Medulla oblongata (tissue), 1 donor: ENCODE measurements at regions not wholly inside any gene's neighbourhood (a gene's known extent, or its start where the extent isn't known, plus 50 kb on each side); places are given as distances from the start of the nearest gene placed in this dataset.
"Not testable (repeated sequence)": the region's sequence is repeated elsewhere in the genome, so short reads cannot be mapped to it uniquely, and the experiment has no call there.

Experiments
- DNase-seq: peaks from one replicate; pipeline ENCODE4 v3.0.0-alpha.2; 2015; ENCODE audit errors: extremely low spot score

DNA sequence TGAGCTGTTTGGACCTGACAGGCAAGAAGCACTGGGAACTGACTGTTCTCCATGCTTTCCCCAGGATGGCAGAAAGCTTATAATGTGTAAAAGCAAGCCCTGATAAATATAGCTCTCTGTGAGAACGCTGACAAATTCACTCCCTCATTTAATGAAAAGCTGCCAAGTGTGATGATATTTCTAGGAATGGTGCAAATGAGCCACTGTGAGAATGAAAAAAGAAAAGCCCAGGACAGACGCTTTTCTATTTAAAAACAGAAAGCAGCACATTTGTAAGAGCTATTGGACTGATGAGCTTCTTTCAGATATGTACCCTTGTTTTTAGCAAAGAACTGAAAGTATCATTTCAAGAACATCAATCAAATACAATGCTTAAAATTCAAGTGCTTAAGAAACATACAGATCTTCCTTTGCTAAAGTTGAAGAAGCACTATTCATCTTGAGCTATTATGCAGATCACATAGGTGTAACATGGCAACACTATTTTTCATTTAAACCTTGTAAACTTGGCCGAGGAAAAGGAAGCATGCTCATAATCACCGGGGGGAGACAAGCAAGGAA is 842.6 kb upstream of the ACO1 start:
- DNase-seq: peak; percentile 14

DNA sequence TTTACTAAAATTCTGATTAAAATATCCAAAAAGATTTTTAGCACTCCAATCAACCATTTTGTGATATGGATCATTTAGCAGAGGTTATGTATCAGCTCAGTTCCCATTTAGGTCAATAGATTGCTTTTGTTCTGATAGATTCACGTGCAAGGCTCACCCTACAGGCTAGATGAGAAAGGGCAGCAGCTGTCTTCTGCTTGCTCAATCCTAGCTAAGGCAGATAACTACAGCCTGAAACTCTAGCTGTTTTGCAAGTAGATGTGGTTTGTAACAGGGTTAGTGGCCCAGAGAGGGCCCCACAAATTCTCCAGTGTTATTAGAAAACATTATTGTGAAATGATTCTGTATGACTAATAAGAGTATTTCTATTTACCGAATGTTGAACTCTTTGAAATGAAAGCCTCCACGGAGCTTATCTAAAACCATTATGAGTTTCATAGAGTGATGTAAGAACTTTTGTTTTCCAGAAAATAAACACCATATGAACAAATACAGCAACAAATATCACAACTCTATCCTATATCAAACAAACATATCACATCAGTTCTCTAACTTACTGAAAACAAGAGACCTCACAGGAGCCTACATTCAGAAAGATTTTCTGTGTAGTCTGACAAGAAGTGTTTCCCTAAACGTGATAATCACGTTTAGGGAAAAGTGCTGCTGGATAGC is 841.9 kb upstream of the ACO1 start:
- DNase-seq: peak; percentile 10

DNA sequence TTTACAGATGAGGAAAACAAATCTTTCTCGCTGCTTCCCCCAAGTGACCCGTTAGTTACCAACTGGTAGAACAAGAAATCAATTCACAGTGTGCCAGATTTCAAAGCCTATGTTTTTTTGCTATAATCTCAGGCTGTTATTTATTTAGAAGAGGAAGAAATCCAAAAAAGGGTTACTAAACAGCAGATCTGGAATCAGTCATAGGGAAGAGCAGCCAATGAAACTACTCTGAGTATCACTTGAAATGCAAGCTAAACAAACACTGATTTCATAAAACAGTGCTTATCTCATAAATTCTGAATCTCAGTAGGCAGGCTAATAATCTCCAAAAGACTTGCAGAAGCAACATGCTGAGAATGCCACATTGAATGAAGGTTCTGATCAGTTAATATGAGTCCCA is 829.5 kb upstream of the ACO1 start:
- DNase-seq: no peak

DNA sequence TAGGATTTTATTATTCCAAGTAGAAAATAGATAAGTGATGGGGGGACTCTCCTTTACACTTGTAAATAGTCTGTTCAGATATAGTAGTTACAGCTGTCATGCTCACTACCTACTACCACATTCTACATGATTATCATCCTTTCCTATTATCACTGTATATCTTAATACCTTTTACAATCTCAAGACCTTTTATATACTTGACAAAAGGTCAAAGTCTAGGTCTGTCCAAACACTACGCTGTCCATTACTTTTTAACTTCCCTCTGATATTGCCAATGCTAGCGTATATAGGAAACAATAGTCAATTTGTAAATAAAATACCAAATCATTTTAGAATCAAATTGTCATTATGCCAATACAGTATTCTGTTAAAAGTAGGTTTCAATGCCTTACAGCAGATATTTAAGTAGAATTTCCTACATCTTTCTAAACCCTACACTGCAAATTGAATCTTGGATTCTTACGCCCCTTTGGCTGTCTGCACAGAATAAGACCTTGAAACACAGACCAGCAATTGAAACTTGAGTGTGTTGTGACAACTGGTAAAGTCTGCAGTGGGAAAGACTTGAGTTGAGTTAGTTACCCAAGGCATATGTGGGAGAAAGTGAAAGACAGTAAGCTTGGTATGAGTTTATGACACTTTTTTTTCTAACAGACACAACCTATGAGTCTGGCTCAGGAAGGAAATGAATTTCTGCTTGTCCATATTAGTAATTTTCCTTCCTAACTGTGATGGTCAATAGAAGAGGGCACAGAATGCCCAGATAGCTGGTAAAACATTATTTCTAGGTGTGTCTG is 827.6 kb upstream of the ACO1 start:
- DNase-seq: no peak

DNA sequence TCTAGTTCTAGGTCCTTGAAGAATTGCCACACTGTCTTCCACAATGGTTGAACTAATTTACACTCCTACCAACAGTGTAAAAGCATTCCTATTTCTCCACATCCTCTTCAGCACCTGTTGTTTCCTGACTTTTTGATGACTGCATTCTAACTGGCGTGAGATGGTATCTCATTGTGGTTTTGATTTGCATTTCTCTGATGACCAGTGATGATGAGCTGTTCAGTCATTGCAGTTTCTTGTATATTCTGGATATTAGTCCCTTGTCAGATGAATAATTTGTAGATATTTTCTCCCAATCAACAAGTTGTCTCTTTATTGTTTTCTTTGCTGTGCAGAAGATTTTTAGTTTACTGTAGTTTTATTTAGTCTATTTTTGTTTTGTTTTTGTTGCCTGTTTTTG is 812.3 kb upstream of the ACO1 start:
- not testable (repeated sequence) for DNase-seq

DNA sequence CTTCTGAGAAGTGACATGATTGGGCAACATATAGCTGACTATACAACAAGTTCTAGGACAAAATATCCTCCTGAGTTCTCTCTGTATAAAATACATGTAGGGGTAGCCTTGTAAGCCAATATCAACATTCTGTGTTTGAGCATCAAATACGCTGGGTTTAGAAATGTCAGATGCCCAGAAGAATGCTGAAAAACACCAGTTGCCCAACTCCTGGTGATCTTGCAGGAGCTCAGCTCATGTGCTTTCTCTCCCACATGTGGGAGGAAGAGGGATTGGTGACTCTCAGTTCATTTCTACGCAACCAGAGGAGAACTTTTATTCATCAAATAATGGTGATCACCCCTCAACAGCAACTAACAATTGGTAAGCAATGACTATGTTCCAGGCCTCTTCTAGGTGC is 810.9 kb upstream of the ACO1 start:
- no peak for DNase-seq

DNA sequence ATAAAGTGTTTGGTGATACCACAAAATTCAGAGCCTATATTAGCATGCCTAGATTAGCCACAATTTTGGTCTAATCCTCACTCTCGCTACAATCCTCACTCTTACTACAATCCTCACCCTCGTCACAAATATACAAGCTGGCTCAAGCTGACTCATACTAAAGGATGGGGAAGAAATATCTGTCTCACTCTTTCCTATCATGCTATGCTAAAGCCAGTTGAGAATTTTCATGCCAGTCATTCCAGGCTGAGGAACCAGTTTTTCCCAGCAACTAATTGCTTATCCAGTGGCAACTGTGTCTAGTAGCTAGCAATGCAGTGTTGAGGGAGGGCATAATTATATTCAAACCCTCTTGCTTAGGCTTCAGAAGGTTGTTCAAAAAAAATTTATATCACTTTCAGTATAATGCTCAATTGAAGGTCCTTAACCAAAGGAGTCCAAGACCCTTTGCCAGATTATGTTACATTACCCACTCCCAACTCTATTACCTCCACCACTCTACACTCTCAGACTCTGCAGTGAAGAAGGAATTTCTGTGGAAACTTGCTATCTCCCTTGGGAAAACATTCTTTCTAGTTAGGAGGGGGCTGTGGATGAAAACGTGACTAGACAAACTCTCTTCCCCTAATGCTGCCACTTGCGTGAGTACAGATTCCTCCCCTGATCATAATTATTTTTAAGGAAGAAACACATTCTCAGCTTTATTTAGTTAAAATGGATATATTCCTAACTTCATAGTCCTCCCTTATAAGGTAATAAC is 810.3 kb upstream of the ACO1 start:
- no peak for DNase-seq

DNA sequence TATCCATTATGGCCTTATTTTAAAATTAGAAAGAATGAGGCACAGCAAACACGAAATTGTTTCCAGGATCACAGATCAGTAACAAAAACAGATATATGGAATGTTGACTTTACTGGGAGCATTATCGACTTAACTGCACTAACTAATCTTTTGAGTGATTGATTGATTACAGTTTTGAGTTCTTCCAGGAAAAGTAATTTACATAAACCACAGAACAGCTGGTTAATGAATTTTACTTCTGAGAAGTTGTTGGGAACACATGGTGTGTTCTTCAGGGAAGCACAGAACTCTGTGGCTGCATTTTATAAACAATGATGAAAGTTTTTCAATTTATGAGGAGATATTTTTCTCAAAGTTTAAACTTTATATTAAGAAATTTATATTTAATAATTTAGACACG is 802.4 kb upstream of the ACO1 start:
- DNase-seq: no peak

DNA sequence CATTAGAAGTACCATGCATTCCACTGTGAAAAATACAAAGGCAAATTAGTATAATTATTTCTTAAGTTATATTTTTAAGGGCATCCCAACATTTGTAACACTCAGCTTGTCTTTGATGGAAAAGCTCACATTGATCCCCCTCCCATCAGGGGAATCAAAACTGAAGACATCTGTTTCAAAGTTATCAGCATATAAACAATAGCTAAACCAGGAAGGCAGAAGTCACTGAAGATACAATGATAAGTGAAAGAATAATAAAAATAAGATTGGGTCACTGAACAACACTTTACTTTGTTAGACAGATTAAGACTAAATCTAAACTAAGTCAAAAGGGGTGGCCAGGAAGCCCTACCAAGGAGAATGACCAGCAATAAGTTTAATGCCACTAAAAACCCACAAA is 801.9 kb upstream of the ACO1 start:
- DNase-seq: no peak

DNA sequence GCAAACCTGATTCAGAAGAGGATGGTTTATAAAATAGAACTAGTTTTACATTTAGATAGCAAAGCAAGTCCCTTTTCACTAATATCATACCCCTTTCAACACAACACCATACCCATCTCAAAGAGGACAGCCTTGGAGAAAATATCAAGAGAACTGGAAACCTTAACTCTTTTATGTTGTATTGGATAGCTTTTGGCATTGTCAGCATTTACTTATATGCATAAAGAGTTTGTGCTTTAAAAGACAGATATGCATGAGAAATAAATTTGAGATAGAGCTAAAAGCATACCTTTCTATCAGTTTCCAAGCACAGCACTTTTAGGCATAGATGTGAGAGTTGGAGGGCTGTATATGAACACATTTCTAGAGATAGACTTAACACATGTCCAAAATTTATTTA is 799.3 kb upstream of the ACO1 start:
- no peak for DNase-seq

DNA sequence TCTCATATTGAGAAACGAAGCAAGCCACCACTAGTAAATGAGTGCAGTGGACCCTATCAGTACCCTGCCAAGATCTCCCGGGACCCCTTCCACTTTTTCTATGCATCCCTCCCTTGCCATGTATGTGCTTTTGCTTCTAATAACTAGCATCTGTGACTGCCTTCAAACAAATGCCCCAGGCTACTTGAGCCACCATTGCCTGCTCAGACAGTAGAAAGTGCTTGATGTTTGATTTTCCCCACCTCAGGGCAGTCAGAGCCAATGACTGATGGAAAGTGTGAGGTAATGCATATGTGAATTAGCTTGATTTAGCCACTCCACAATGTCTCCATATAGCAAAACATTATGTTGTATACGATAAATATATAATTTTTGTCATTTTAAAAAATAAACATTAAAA is 797.3 kb upstream of the ACO1 start:
- DNase-seq: no peak

DNA sequence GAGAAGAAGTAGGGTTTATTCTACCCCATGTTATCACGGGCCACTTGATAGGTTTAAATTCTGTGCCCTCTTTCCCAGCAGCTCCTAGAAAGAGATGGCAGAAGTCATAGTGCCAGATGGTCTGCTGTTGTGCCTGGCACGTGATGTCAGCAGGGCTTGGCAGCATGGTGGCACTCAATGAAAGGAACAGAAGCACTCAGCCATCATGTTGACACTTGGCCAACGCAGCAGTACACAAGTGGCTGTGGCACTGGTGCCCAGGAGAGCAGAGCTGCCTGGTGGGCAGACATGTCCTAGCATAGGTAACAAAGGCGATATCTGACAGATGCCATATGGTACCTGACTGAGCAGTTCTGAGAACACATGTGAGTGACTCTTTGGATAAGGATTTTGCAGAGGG is 796.4 kb upstream of the ACO1 start:
- no peak for DNase-seq

DNA sequence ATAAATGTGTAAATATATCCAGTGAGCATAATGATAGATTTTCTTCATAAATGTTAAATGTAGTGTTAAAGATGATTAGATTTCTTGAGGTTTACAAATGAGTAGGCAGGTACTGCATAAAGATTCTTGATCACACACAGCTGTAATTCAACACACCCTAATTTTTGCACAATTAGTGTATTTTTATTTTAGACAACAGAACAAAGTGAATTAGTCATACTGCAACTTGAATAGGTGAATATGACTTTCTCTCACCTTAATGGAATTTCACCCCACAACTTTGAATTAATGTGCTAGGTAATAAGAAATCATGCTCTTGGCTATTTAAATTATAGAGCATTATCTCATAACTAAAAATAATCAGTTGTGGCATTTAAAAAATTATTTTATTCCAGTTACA is 795.7 kb upstream of the ACO1 start:
- DNase-seq: no peak

DNA sequence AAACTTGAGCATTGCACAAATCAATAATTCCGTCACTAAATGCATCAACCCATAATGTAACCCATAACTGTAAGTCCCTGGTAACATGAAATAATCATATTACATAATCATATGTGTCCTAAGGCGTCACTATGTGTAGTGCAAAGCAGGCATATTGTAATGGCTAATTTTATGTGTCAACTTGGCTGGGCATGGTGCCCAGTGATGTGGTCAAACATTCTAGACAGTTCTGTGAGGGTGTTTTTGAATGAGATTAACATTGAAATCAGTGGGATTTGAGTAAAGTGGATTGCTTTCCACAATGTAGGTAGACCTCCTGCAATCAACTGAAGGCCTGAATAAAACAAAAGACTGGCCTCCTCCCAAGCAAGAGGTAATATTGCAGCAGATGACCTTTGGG is 794.4 kb upstream of the ACO1 start:
- no peak for DNase-seq

DNA sequence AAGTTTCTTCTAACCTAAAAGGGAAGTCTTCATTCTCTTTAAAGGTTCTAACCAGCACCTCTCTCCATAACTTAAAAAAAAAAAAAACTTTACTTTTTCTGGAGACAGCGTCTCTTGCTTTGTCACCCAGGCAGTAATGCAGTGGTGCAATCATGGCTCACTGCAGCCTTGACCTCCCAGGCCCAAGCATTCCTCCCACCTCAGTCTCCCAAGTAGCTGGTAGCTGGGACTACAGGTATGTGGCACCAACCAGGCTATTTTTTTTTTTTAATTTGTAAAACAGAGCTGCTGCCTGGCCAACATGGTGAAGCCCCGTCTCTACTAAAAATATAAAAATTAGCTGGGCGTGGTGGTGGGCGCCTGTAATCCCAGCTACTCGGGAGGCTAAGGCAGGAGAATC is 787.4 kb upstream of the ACO1 start:
- not testable (repeated sequence) for DNase-seq

DNA sequence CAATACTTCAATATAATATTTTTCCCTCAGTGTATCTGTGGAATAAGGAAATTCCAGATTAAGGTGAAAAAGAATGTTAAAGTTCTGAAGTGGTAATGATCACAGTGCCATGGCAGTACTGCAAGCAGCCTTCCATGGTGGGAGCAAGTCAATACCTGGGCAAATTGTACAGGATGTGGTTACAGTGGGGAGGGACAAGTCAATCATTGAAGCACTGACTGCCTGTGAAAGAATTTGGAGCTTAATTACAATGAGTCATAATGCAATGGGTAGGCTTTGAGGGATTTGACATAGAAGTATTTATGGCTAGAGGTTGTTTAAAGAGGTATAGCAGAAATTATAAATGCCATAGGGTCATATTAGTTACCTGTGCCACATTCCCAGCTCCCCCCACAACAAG is 786.5 kb upstream of the ACO1 start:
- no peak for DNase-seq

DNA sequence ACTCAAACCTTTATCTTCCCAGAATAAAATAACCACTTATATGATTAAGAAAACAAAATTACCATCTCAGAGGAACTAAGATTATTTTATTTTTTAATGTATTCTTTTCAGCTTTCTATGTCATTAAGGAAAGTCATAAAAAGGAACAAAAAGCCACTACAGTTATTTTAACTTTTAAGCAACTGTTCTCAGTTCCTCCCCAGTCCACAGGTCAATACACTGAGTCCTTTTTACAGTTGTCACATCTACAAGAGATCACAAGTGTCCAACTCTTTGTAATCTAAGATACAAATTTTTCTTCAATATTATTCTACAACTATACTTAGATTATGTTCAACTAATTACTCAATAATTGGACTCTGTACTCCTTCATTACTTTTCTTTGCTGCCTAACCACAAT is 782.8 kb upstream of the ACO1 start:
- no peak for DNase-seq

DNA sequence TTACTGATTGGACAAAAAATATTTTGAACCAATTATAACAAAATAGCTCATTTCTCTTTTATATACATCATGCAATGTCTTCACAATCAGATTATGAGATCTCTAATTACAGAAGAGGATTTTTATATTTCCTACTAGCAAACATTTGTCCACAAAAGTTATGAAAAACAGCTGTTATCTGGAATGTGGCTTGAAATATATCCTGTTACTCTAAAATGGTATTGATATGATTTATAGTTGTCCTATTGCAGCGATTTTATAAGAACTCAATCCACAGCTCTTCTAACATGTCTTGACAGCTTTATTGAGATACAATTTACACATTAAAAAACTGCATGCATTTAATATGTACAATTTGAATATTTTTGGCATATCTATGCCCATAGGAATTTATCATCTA is 779.9 kb upstream of the ACO1 start:
- DNase-seq: no peak

DNA sequence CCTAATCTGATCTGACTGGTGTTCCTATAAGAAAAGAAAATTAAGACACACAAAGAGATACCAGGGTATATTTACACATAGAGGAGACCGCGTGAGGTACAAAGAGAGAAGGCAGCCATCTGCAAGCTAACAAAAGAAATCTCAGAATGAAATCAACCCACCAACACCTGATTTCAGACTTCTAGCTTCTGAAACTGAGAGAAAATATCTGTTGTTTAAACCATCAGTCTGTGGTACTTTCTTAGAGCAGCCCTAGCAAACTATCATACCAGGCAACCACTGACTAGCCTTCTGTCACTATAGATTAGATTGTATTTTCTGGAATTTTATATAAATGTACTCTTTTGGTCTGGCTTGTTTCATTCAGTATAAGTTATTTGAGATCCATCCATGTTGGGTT is 779.3 kb upstream of the ACO1 start:
- no peak for DNase-seq

DNA sequence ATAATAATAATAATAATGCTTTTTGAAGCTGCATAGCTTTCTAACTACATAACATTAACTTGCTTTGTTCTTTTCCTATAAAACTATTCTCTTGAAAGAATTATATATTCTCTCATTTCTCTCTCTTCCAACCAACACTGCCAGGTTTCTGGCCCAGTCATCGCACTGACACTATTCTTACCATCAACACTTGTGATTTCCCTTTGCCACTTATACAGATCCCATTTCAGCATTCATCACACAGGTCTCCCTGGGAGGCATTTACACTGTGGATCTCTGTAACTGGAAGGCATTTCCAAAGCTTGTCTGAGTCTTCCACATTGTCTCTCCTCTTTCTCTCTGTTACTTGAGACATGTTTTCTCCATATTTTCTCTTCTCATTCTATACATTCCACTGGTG is 777.8 kb upstream of the ACO1 start:
- no peak for DNase-seq

DNA sequence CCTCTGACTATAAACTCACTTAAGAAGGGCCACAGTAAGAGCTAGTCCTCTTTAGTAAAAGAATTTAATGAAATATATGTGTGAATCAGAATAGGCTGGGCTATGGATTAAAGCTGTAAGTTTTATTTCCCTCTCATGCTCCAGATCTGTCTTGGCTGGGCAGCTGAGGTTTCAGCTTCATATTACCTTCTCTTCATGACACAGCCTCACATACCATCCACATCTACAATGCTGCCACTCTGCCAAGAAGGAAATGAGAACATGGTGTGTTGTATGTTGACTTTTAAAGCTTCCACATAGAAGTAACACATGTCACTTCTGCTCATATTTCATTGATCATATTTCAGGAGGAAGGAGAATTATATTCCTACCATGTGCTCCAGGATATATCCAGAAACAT is 776.0 kb upstream of the ACO1 start:
- no peak for DNase-seq

DNA sequence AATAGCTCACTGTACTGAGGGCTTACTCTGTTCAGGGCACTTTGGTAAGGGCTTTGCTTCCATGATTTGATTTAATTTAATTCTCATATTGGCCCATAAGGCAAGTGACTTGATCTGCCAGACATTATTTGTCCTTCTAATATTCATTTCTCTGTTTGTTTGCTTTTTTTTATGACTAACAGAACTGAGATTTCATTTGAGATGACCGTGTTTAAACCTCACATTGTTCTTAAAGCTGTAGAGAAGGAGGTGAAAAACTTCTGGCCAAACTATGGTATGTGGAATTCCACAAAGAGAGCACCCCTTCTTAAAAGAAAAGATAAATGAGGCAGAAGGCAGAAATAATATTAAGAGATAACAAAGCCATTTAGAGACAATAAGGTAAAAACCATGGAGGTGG is 775.6 kb upstream of the ACO1 start:
- DNase-seq: no peak
